Right atrium auricular region (tissue), 2 donors: ENCODE measurements at regions not wholly inside any gene's neighbourhood (a gene's known extent, or its start where the extent isn't known, plus 50 kb on each side); places are given as distances from the start of the nearest gene placed in this dataset.

Experiments used
- DNase-seq: peaks from one replicate; pipeline ENCODE4 v3.0.0-alpha.2; 2019; ENCODE audit warnings: low spot score
- H3K27ac ChIP-seq, 2 donors: fragments of 200-600 bp; sonication (generic); 1 replicate in 1 of 2; 2 replicates in 1 of 2; pipeline ENCODE4 v1.5.1; 2016 to 2019
- H3K27me3 ChIP-seq, 2 donors: fragments of 200-600 bp; sonication (generic); one replicate each; pipeline versions ENCODE4 v1.5.1 to v1.6.0; 2017 to 2019
- H3K36me3 ChIP-seq: fragments of 200-600 bp; sonication (generic); one replicate; pipeline ENCODE4 v1.5.1; 2016
- H3K4me1 ChIP-seq, 2 donors: fragments of 200-600 bp; sonication (generic); one replicate each; pipeline versions ENCODE4 v1.5.1 to v1.6.0; 2017 to 2019
- H3K4me3 ChIP-seq, 2 donors: fragments of 200-600 bp; sonication (generic); 1 replicate in 1 of 2; 2 replicates in 1 of 2; pipeline ENCODE4 v1.5.1; 2017 to 2019; ENCODE audit warnings: mild to moderate bottlenecking in 1 of 2, moderate library complexity in 1 of 2
- H3K9me3 ChIP-seq, 2 donors: fragments of 200-600 bp; sonication (generic); one replicate each; pipeline ENCODE4 v1.5.1; 2019
- CTCF ChIP-seq, 2 donors: fragments of 200-600 bp; sonication (generic); IDR thresholded peaks; one replicate each; pipeline ENCODE4 v1.5.1; 2019; ENCODE audit warnings: antibody characterized with exemption in 2 of 2

GRCh38 chr2:9149726-9150567 is 56.7 kb upstream of the ASAP2 start:
- no peaks in the 10 kb centered on the region for H3K9me3 ChIP-seq
- H3K27ac ChIP-seq, result no peak overlapping the region
- TF ChIP-seq CTCF (IDR thresholded peaks at IDR 0.05), result no peak
- no peaks in the 10 kb centered on the region for H3K27me3 ChIP-seq
- DNase-seq, result no peak
- no peaks in the 10 kb centered on the region for H3K36me3 ChIP-seq
- peaks cover 0 to 8% of the 10 kb centered on the region in 2 donors for H3K4me1 ChIP-seq
- H3K4me3 ChIP-seq, result no peak overlapping the region

GRCh38 chr2:9149388-9149660 is 57.3 kb upstream of the ASAP2 start:
- H3K27me3 ChIP-seq, result no peaks in the 10 kb centered on the region
- no peak for DNase-seq
- H3K36me3 ChIP-seq, result no peaks in the 10 kb centered on the region
- H3K4me3 ChIP-seq, result no peak overlapping the region
- H3K9me3 ChIP-seq, result no peaks in the 10 kb centered on the region
- TF ChIP-seq CTCF (IDR thresholded peaks at IDR 0.05), result no peak
- H3K27ac ChIP-seq, result no peak overlapping the region
- H3K4me1 ChIP-seq, result peaks cover 0 to 8% of the 10 kb centered on the region in 2 donors

DNA sequence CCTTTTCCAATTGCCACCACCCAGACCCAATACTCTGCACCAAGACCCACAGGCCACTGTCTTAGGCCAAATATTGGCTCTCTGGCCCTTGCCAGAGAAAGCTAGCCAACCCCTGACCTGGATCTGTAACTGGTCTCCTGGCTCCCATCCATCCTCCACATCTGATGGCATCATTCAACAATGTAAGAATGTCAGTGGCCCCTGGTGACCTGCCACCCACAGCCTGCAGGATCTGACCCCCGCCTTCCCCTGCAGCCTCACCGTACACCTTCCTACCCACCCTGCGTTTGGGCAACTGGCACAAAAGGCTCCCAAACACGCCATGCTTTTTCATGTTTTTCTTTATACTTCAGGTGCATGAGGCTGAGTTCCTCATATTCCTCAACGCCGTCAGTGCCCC is 60.0 kb upstream of the ASAP2 start:
- Histone ChIP-seq H3K36me3 (no peaks in the 10 kb centered on the region), H3K4me1 (peaks cover 0 to 12% of the 10 kb centered on the region in 2 donors), H3K27ac (no peak overlapping the region), H3K27me3 (no peaks in the 10 kb centered on the region), H3K4me3 (no peak overlapping the region), H3K9me3 (no peaks in the 10 kb centered on the region)
- no peak for TF ChIP-seq CTCF (IDR thresholded peaks at IDR 0.05)
- DNase-seq, result no peak

- H3K36me3 ChIP-seq, result no peaks in the 10 kb centered on the region
- H3K27me3 ChIP-seq, result no peaks in the 10 kb centered on the region
- TF ChIP-seq CTCF (IDR thresholded peaks at IDR 0.05), result no peak
- H3K27ac ChIP-seq, result no peak overlapping the region
- no peak overlapping the region for H3K4me3 ChIP-seq
- peaks cover 0 to 12% of the 10 kb centered on the region in 2 donors for H3K4me1 ChIP-seq
- no peaks in the 10 kb centered on the region for H3K9me3 ChIP-seq
- DNase-seq, result no peak
Measured at GRCh38 chr2:9145752-9146430, 60.7 kb upstream of the ASAP2 start.

GRCh38 chr2:9145109-9145751 is 61.4 kb upstream of the ASAP2 start:
- no peak for TF ChIP-seq CTCF (IDR thresholded peaks at IDR 0.05)
- H3K9me3 ChIP-seq, result no peaks in the 10 kb centered on the region
- DNase-seq, result peak; percentile 87

More at GRCh38 chr2:9145109-9145751, 61.4 kb upstream of the ASAP2 start:
- Histone ChIP-seq H3K36me3 (no peaks in the 10 kb centered on the region), H3K27me3 (no peaks in the 10 kb centered on the region), H3K4me3 (no peak overlapping the region), H3K4me1 (peaks cover 0 to 12% of the 10 kb centered on the region in 2 donors), H3K27ac (no peak overlapping the region)
